IPS-20b (cell line): ENCODE measurements at regions not wholly inside any gene's neighbourhood (a gene's known extent, or its start where the extent isn't known, plus 50 kb on each side); places are given as distances from the start of the nearest gene placed in this dataset.

Source experiments
- H3K27ac ChIP-seq: one replicate; pipeline ENCODE4 v1.5.1; 2013; ENCODE audit warnings: low read length
- H3K27me3 ChIP-seq: 2 replicates; pipeline ENCODE4 v1.6.1; 2013; ENCODE audit warnings: mild to moderate bottlenecking, low read length, inconsistent platforms; ENCODE audit not compliant: insufficient read depth
- H3K36me3 ChIP-seq: 2 replicates; pipeline ENCODE4 v1.6.1; 2013; ENCODE audit warnings: low read depth, mild to moderate bottlenecking, inconsistent platforms, low read length, moderate library complexity; ENCODE audit not compliant: insufficient read depth
- H3K4me1 ChIP-seq: 2 replicates; pipeline ENCODE4 v1.6.1; 2013; ENCODE audit warnings: mild to moderate bottlenecking, control low read depth, inconsistent platforms, low read length, moderate library complexity; ENCODE audit not compliant: insufficient read depth
- H3K4me3 ChIP-seq: 2 replicates; pipeline ENCODE4 v1.5.1; 2013; ENCODE audit warnings: mild to moderate bottlenecking, low read length, inconsistent platforms
- H3K9ac ChIP-seq: 2 replicates; pipeline ENCODE4 v1.6.1; 2013; ENCODE audit warnings: low read depth, mild to moderate bottlenecking, inconsistent platforms, low read length, moderate library complexity
- H3K9me3 ChIP-seq: 2 replicates; pipeline ENCODE4 v1.6.1; 2013; ENCODE audit warnings: mild to moderate bottlenecking, low read depth, low read length, inconsistent platforms; ENCODE audit not compliant: insufficient read depth

GRCh38 chr2:57343391-57344006, 703.1 kb upstream of the VRK2 start:
- no peaks in the 10 kb centered on the region for H3K9me3 ChIP-seq
- no peak overlapping the region for H3K27ac ChIP-seq
- H3K9ac ChIP-seq: no peak overlapping the region
- H3K4me1 ChIP-seq: no peaks in the 10 kb centered on the region
- no peaks in the 10 kb centered on the region for H3K36me3 ChIP-seq
- no peaks in the 10 kb centered on the region for H3K27me3 ChIP-seq
- no peak overlapping the region for H3K4me3 ChIP-seq

DNA sequence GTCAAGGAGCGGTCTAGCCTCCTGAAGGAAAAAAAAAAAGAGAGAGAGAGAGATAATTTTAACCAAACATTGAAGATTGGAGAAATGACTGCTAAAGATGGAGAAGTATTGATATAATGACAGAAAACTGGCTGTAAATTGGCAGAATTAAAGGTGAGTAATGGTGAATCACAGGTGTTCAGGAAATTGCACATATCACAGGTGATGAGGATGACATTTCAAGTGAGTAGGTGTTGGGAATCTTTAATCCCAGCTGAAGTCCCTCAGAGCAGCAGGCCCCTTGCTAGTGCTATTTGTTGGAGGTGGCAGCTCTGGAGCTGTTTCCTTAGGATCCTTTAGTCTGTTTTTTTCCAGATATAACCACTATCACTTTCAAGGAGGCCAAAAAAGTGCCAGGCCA, 678.4 kb upstream of the VRK2 start:
- Histone ChIP-seq H3K36me3 (no peaks in the 10 kb centered on the region), H3K27me3 (no peaks in the 10 kb centered on the region), H3K4me1 (no peaks in the 10 kb centered on the region), H3K9me3 (no peaks in the 10 kb centered on the region), H3K27ac (no peak overlapping the region), H3K4me3 (no peak overlapping the region), H3K9ac (no peak overlapping the region)

DNA sequence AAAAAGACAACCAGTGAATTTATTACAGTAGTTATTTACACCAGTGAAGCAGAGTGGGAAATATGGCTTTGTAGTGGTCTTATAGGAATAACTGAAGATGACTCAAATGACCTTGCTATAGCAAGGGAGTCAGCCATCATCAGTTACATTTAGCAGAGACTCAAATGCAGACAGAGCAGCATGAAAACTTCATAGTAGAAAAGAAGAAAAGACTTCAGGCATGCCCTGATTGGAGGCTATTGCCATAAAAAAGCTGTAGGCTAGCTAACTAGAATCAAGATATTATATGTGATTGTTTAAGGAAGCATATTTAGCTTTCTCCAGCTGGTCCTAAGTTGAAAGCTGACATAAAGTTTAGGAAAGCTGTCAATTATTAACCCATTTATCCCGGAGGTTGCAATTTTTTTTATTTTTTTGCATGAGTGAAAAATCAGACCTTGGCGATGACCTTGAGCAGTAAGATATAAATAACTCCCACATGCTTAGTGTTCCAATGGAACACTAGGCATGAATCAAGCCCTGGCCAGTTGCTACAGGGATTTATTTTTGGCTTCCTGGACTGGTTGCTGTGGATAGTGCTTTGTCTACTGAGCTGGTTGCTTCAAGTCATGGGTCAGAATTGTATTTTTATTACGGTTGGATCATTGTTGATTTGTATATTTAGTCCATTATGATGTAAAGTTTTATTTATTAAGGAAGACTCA, 675.6 kb upstream of the VRK2 start:
- no peaks in the 10 kb centered on the region for H3K4me1 ChIP-seq

DNA sequence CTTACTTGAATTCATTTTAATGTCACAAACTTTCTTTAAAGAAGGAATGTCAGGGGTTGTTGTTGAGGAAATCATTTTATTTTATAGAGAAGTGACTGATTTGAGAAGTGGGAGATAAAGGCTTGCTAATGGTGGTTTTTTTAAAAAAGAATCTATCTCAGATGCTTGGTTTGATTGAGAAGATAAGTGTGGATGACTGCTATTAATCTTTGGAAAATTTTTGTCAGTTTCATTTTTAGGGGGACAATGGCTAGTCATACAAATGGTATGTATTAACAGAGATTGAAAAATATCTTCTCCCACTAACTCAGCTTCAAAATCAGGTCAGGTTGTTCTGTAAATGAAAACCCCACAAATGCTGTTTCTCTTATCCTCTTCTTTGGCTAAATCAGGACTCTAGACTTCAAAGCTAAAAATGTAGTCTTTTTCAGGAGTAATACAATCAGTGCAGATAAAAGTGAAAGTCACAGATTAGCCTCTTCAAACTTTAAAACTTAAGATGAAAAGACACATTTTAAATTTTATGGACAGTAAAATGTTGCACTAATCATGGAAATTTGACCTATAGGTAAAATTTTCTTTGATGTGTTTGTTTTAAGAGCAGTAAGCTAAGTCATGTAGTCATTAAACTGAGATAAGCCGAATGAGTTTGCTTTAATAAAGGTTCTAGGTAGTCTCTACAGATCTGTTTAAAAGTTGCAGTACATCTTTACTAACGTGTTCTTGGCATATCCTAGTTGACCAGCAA, 674.2 kb upstream of the VRK2 start:
- Histone ChIP-seq H3K27ac (no peak overlapping the region), H3K4me3 (no peak overlapping the region), H3K9ac (no peak overlapping the region), H3K9me3 (no peaks in the 10 kb centered on the region), H3K4me1 (no peaks in the 10 kb centered on the region), H3K36me3 (no peaks in the 10 kb centered on the region), H3K27me3 (no peaks in the 10 kb centered on the region)

More for the DNA sequence above, 675.6 kb upstream of the VRK2 start:
- Histone ChIP-seq H3K27me3 (no peaks in the 10 kb centered on the region), H3K36me3 (no peaks in the 10 kb centered on the region), H3K4me3 (no peak overlapping the region), H3K27ac (no peak overlapping the region), H3K9ac (no peak overlapping the region), H3K9me3 (no peaks in the 10 kb centered on the region)

DNA sequence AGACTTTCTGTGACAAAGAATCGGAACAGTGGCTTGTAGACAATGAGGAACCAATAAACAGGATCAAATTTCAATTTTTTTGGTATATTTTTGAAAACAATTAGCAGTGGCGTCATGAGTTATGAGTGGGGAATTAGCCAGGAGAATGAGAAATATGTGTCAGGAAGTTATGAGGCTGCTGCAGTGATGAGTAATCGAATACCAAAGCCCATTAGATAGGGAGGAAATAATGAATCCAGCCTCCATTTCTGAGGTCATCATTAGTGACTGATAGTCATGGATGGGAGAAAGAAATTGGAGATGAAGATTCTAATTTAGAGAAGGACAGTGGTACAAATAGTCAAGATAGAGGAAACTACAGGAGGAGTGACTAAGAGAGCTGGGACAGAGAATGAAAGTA, 673.1 kb upstream of the VRK2 start:
- no peaks in the 10 kb centered on the region for H3K36me3 ChIP-seq
- H3K9me3 ChIP-seq: no peaks in the 10 kb centered on the region
- H3K27ac ChIP-seq: no peak overlapping the region
- no peak overlapping the region for H3K4me3 ChIP-seq
- no peaks in the 10 kb centered on the region for H3K27me3 ChIP-seq
- H3K4me1 ChIP-seq: no peaks in the 10 kb centered on the region
- H3K9ac ChIP-seq: no peak overlapping the region

DNA sequence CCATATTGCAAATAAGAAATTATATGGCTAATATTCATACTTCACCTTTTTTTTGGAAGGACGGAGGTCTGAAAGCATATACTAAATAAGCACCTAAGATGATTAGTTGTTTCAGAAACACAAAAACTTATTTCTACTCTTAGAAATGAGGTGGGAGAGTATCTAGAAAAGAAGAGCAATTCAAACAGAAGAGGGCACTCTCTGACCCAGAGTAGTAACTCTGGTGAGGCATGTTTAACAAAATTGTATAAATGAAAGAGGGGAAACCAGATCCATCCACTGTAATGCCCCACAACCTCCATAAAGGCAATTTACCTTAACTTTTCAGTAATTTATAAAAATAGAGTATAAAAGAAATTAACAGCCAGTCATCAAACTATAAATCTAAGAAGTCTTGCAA, 669.6 kb upstream of the VRK2 start:
- H3K4me3 ChIP-seq: no peak overlapping the region
- no peaks in the 10 kb centered on the region for H3K4me1 ChIP-seq
- no peaks in the 10 kb centered on the region for H3K27me3 ChIP-seq
- H3K9ac ChIP-seq: no peak overlapping the region
- no peaks in the 10 kb centered on the region for H3K9me3 ChIP-seq
- no peak overlapping the region for H3K27ac ChIP-seq
- no peaks in the 10 kb centered on the region for H3K36me3 ChIP-seq

- no peaks in the 10 kb centered on the region for H3K27me3 ChIP-seq
- H3K9me3 ChIP-seq: no peaks in the 10 kb centered on the region
- H3K4me1 ChIP-seq: no peaks in the 10 kb centered on the region
- H3K27ac ChIP-seq: no peak overlapping the region
- no peak overlapping the region for H3K9ac ChIP-seq
- no peak overlapping the region for H3K4me3 ChIP-seq
- H3K36me3 ChIP-seq: no peaks in the 10 kb centered on the region
These were observed 660.3 kb upstream of the VRK2 start for GRCh38 chr2:57386305-57386704.

DNA sequence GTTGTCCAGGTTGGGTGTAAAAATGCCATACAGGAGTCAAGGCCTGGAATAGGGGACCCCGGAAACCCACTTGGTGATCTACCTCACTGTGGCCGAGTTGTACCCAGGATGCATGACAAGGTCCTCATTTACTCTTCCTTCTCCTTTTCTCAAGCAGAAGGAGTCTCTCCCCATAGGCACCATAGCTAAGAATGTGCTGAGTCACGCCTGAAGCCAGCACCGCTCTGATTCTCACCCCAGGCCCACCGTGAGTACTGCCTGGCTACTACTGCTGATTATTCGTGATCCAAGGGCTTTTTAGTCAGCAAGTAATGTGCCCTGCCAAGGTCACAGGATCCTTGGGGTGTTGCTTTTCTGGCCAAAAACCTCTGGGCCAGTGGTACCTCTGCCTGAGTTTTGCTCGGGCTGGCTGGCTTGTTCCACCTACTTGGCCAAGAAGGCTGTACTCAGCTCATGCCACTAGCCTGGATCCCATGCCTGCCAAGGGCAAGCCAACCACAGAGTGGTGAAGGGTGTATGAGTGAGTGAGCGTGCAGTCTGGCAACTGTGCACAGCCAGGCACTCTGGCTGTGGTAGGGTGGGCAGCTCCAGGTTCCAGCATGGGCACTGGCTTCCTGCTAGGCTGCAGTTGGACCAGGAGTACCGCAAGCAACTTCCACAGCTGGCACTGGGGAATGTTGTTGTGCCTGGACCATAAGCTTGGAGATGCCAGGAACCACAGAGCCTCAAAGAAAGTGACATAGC, 650.1 kb upstream of the VRK2 start:
- Histone ChIP-seq H3K36me3 (no peaks in the 10 kb centered on the region), H3K4me1 (no peaks in the 10 kb centered on the region), H3K27ac (no peak overlapping the region), H3K4me3 (no peak overlapping the region), H3K9me3 (no peaks in the 10 kb centered on the region), H3K9ac (no peak overlapping the region), H3K27me3 (no peaks in the 10 kb centered on the region)

DNA sequence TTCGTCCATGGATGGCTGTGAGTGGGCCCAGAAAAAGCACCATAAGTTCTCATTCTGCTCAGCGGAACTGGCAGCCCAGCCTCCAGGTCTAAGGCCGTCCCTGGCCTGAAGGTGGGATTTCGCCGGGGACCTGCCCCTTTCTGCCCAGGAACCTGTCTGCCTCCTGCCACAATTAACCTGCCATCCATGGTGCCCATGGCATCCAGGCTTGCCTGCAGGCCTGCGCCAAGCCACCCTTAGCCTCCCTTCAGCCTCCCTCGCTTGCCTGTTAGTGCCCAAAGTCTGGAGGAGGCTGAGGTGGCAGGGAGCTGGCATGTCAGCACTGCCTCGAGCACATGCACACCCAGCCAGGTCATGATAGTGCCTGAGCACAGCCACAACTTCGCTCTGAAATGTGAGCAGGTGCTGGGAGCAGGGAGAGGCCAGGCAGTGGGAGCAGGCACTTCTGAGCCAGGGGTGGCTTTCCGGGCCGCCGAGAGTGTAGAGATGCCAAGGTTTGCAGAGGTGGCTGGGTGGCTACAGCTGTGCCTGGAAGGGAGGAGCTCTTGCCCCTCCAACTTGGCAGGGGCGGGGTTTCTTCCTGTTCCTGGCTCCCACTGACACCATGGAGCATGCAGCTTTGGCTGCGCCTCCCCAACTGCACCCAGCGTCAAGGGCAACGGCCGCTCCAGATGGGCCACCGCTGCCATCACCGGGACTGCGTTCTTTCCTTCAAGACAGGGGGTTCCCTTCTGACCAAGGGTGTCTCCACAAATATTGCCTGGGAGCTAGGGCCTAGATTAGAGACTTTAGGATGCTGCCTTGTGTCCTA, 648.9 kb upstream of the VRK2 start:
- no peak overlapping the region for H3K9ac ChIP-seq
- H3K27ac ChIP-seq: no peak overlapping the region
- H3K9me3 ChIP-seq: no peaks in the 10 kb centered on the region
- no peaks in the 10 kb centered on the region for H3K4me1 ChIP-seq
- H3K4me3 ChIP-seq: no peak overlapping the region
- H3K27me3 ChIP-seq: no peaks in the 10 kb centered on the region
- H3K36me3 ChIP-seq: no peaks in the 10 kb centered on the region

DNA sequence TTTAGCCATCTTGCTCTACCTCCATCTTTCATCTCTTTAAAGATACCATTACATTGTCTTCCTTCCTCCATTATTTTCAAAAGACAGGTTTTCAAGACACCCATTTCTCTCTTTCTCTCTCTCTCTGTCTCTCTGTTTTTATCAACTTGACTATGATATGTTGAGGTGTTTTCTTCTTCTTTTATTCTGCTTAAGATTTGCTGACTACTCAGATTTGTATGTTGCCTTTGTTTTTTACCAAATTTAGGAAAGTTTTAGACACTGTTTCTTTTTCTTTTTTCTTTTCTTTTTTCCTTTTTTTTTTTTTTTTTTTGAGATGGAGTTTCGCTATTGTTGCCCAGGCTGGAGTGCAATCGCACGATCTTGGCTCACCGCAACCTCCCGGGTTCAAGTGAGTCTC, 647.5 kb upstream of the VRK2 start:
- Histone ChIP-seq H3K4me1 (no peaks in the 10 kb centered on the region), H3K9me3 (no peaks in the 10 kb centered on the region), H3K4me3 (no peak overlapping the region), H3K27ac (no peak overlapping the region), H3K9ac (no peak overlapping the region), H3K36me3 (no peaks in the 10 kb centered on the region), H3K27me3 (no peaks in the 10 kb centered on the region)

- no peaks in the 10 kb centered on the region for H3K9me3 ChIP-seq
- H3K4me1 ChIP-seq: no peaks in the 10 kb centered on the region
- no peak overlapping the region for H3K4me3 ChIP-seq
- H3K27me3 ChIP-seq: no peaks in the 10 kb centered on the region
- no peak overlapping the region for H3K27ac ChIP-seq
- no peak overlapping the region for H3K9ac ChIP-seq
- H3K36me3 ChIP-seq: no peaks in the 10 kb centered on the region
These were observed 644.5 kb upstream of the VRK2 start for GRCh38 chr2:57402096-57402495.
